ENCODE measurements at regions not wholly inside any gene's neighbourhood (a gene's known extent, or its start where the extent isn't known, plus 50 kb on each side); places are given as distances from the start of the nearest gene placed in this dataset.

DNA sequence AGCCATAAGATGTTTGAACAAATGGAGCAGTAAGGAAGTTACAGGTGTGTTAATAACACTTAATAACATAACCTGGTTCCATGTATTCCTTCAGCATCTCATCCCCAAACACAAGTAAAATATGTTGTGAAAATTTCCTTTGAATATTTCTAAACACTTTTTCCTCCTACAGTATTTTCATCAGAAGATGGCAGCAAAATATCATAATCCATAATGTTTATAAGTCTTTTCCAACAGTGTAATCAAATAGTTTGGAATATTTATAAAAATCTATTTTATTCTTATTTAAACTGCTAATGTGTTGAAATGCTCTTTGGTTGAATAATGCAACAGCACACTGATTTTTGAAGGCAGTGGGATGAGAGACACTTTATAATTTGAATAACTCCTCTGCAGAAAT is 1020.5 kb downstream of the OTOL1 start:
- CTCF ChIA-PET, result no interaction called here
- no peak for DNase-seq
- no peaks in the 10 kb centered on the region for H3K4me1 Mint-ChIP-seq (ENCODE audit: low read depth, unreplicated experiment)
- H3K27ac Mint-ChIP-seq (ENCODE audit: unreplicated experiment), result no peak overlapping the region
- intact Hi-C loops (cut with micrococcal nuclease; ENCODE audit: unreplicated experiment), result no loop called here
- BruUV-seq (replicated peaks), result no TSS peak
- Histone ChIP-seq H3K4me1 (no peaks in the 10 kb centered on the region), H3K36me3 (ENCODE audit: control insufficient read depth, insufficient read depth, low read length) (no peaks in the 10 kb centered on the region), H3K9me3 (no peaks in the 10 kb centered on the region), H3K4me3 (ENCODE audit: low read depth, low read length) (no peak overlapping the region), H3K27me3 (replicated peaks; ENCODE audit: control insufficient read depth, insufficient read depth, low read length) (no peaks in the 10 kb centered on the region)
- TF ChIP-seq, protein P1, sequence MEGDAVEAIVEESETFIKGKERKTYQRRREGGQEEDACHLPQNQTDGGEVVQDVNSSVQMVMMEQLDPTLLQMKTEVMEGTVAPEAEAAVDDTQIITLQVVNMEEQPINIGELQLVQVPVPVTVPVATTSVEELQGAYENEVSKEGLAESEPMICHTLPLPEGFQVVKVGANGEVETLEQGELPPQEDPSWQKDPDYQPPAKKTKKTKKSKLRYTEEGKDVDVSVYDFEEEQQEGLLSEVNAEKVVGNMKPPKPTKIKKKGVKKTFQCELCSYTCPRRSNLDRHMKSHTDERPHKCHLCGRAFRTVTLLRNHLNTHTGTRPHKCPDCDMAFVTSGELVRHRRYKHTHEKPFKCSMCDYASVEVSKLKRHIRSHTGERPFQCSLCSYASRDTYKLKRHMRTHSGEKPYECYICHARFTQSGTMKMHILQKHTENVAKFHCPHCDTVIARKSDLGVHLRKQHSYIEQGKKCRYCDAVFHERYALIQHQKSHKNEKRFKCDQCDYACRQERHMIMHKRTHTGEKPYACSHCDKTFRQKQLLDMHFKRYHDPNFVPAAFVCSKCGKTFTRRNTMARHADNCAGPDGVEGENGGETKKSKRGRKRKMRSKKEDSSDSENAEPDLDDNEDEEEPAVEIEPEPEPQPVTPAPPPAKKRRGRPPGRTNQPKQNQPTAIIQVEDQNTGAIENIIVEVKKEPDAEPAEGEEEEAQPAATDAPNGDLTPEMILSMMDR (IDR thresholded peaks at IDR 0.05; ENCODE audit: insufficient read depth in 1 of 2, low read depth in 1 of 2, low read length in 1 of 2, severe bottlenecking in 1 of 2, unreplicated experiment in 1 of 2), result no peak
- no peaks in the 10 kb centered on the region for H3K27me3 Mint-ChIP-seq (ENCODE audit: insufficient read depth, unreplicated experiment)
- no peaks in the 10 kb centered on the region for H3K9me3 Mint-ChIP-seq (ENCODE audit: unreplicated experiment)
- no peak overlapping the region for H3K4me3 Mint-ChIP-seq (ENCODE audit: unreplicated experiment)
- POLR2A ChIA-PET, result no interaction called here
- H3K36me3 Mint-ChIP-seq (ENCODE audit: insufficient read depth, unreplicated experiment), result no peaks in the 10 kb centered on the region

DNA sequence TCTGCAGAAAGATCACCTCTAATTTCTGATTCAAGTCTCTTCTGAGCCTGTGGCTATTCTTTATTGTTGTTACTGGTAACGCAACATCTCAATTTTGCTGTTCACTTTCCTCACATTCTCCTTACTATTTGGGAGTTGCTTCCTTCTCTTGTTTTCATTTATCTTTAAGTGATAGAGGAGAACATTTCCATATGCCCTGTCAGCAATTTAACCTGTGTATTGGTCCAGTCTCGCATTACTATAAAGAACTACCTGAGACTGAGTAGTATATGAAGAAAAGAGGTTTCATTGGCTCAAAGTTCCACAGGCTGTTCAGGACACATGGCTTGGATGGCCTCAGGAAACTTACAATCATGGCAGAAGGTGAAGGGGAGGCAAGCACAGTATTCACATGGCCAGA is 1025.1 kb downstream of the OTOL1 start:
- Mint-ChIP-seq H3K27ac (ENCODE audit: unreplicated experiment) (no peak overlapping the region), H3K4me1 (ENCODE audit: low read depth, unreplicated experiment) (no peaks in the 10 kb centered on the region), H3K9me3 (ENCODE audit: unreplicated experiment) (no peaks in the 10 kb centered on the region), H3K4me3 (ENCODE audit: unreplicated experiment) (no peak overlapping the region), H3K27me3 (ENCODE audit: insufficient read depth, unreplicated experiment) (no peaks in the 10 kb centered on the region), H3K36me3 (ENCODE audit: insufficient read depth, unreplicated experiment) (no peaks in the 10 kb centered on the region)
- ChIA-PET CTCF (no interaction called here), POLR2A (no interaction called here)
- Histone ChIP-seq H3K4me3 (ENCODE audit: low read depth, low read length) (no peak overlapping the region), H3K36me3 (ENCODE audit: control insufficient read depth, insufficient read depth, low read length) (no peaks in the 10 kb centered on the region), H3K9me3 (no peaks in the 10 kb centered on the region), H3K27me3 (replicated peaks; ENCODE audit: control insufficient read depth, insufficient read depth, low read length) (no peaks in the 10 kb centered on the region), H3K4me1 (no peaks in the 10 kb centered on the region)
- TF ChIP-seq, protein P1 (IDR thresholded peaks at IDR 0.05; ENCODE audit: insufficient read depth in 1 of 2, low read depth in 1 of 2, low read length in 1 of 2, severe bottlenecking in 1 of 2, unreplicated experiment in 1 of 2), result no peak
- BruUV-seq (replicated peaks), result no TSS peak
- intact Hi-C loops (cut with micrococcal nuclease; ENCODE audit: unreplicated experiment), result no loop called here
- DNase-seq, result no peak

DNA sequence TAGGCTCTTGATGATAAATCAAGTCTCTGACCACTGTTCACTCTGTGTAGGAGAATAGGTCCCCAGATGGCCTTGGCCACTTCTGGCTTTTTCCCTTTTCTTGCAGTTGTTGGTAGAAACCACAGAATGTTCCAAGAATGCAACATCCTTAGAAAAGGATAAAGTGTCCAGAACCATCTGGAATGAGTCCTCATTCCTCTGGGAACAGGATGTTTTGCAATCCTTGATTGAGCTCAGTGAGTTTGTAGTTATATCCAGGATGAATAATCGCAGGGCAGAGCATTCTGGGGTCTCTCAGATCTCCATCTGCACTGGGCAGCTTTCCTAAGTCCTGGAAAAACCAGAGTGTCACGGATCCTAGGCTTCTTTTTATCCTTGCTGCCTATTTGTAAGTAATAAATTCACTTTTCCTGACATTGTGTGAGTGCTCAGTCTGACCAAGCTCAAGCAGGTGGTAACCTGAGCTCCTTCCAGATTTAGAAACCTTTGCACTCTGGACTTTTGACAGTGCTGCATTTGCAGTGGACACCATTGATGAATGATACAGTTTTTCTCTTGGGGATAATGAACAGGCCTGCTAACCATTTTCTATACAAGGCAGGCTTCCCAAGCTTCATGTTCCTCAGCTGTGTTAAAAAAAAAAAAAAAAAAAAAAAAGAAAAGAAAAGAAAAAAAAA is 1028.6 kb downstream of the OTOL1 start:
- no peaks in the 10 kb centered on the region for H3K9me3 Mint-ChIP-seq (ENCODE audit: unreplicated experiment)

More for the DNA sequence above, 1028.6 kb downstream of the OTOL1 start:
- TF ChIP-seq, protein P1 (IDR thresholded peaks at IDR 0.05; ENCODE audit: insufficient read depth in 1 of 2, low read depth in 1 of 2, low read length in 1 of 2, severe bottlenecking in 1 of 2, unreplicated experiment in 1 of 2), result no peak
- intact Hi-C loops (cut with micrococcal nuclease; ENCODE audit: unreplicated experiment), result no loop called here
- no peaks in the 10 kb centered on the region for H3K9me3 ChIP-seq
- ChIA-PET POLR2A (no interaction called here), CTCF (no interaction called here)
- no peak overlapping the region for H3K4me3 ChIP-seq (ENCODE audit: low read depth, low read length)
- H3K36me3 ChIP-seq (ENCODE audit: control insufficient read depth, insufficient read depth, low read length), result no peaks in the 10 kb centered on the region
- H3K36me3 Mint-ChIP-seq (ENCODE audit: insufficient read depth, unreplicated experiment), result no peaks in the 10 kb centered on the region
- H3K27me3 Mint-ChIP-seq (ENCODE audit: insufficient read depth, unreplicated experiment), result no peaks in the 10 kb centered on the region
- no peak overlapping the region for H3K4me3 Mint-ChIP-seq (ENCODE audit: unreplicated experiment)
- H3K4me1 ChIP-seq, result no peaks in the 10 kb centered on the region
- no TSS peak for BruUV-seq (replicated peaks)
- H3K27me3 ChIP-seq (replicated peaks; ENCODE audit: control insufficient read depth, insufficient read depth, low read length), result no peaks in the 10 kb centered on the region
- DNase-seq, result no peak
- H3K27ac Mint-ChIP-seq (ENCODE audit: unreplicated experiment), result no peak overlapping the region
- H3K4me1 Mint-ChIP-seq (ENCODE audit: low read depth, unreplicated experiment), result no peaks in the 10 kb centered on the region
